GM03348 (cell line): ENCODE measurements at regions not wholly inside any gene's neighbourhood (a gene's known extent, or its start where the extent isn't known, plus 50 kb on each side); places are given as distances from the start of the nearest gene placed in this dataset.

Source experiments
- DNase-seq: peaks from one replicate; pipeline ENCODE4 v3.0.0; 2012; ENCODE audit warnings: low spot score

- DNase-seq: no peak
Observed at GRCh38 chr2:224210286-224211180, 171.4 kb upstream of the SERPINE2 start.

- no peak for DNase-seq
Observed at GRCh38 chr2:224209555-224210285, 170.6 kb upstream of the SERPINE2 start.

GRCh38 chr2:224208443-224208842 is 169.4 kb upstream of the SERPINE2 start:
- DNase-seq: no peak

GRCh38 chr2:224208007-224208406 is 168.9 kb upstream of the SERPINE2 start:
- no peak for DNase-seq

- no peak for DNase-seq
Observed at GRCh38 chr2:224206816-224207215, 167.7 kb upstream of the SERPINE2 start.

- no peak for DNase-seq
Observed at GRCh38 chr2:224202281-224202865, 163.3 kb upstream of the SERPINE2 start.

GRCh38 chr2:224198436-224198835 is 159.3 kb upstream of the SERPINE2 start:
- no peak for DNase-seq

GRCh38 chr2:224196810-224197209 is 157.7 kb upstream of the SERPINE2 start:
- DNase-seq: no peak

- DNase-seq: no peak
Observed at GRCh38 chr2:224195925-224196571, 157.0 kb upstream of the SERPINE2 start.

- DNase-seq: no peak
Observed at GRCh38 chr2:224194161-224194560, 155.1 kb upstream of the SERPINE2 start.

- DNase-seq: no peak
Observed at GRCh38 chr2:224191465-224191864, 152.4 kb upstream of the SERPINE2 start.

GRCh38 chr2:224190936-224191270 is 151.8 kb upstream of the SERPINE2 start:
- peak; percentile 60 for DNase-seq

GRCh38 chr2:224190234-224190935 is 151.3 kb upstream of the SERPINE2 start:
- peak; percentile 8 for DNase-seq

GRCh38 chr2:224187220-224187619 is 148.1 kb upstream of the SERPINE2 start:
- no peak for DNase-seq

GRCh38 chr2:224185023-224185601 is 146.0 kb upstream of the SERPINE2 start:
- DNase-seq: no peak

GRCh38 chr2:224183086-224183485 is 144.0 kb upstream of the SERPINE2 start:
- no peak for DNase-seq

- DNase-seq: no peak
Observed at GRCh38 chr2:224182498-224182897, 143.4 kb upstream of the SERPINE2 start.

GRCh38 chr2:224181534-224182155 is 142.6 kb upstream of the SERPINE2 start:
- no peak for DNase-seq

- no peak for DNase-seq
Observed at GRCh38 chr2:224180810-224181209, 141.7 kb upstream of the SERPINE2 start.

GRCh38 chr2:224178056-224178455 is 139.0 kb upstream of the SERPINE2 start:
- DNase-seq: no peak

GRCh38 chr2:224175538-224175937 is 136.5 kb upstream of the SERPINE2 start:
- DNase-seq: no peak
